Gastroesophageal sphincter (tissue), 2 donors: ENCODE measurements at regions not wholly inside any gene's neighbourhood (a gene's known extent, or its start where the extent isn't known, plus 50 kb on each side); places are given as distances from the start of the nearest gene placed in this dataset.

Source experiments
- EP300 ChIP-seq: sonication (generic); formaldehyde crosslinking; IDR thresholded peaks from one replicate; pipeline ENCODE4 v1.6.1; 2017; ENCODE audit warnings: antibody characterized with exemption, mild to moderate bottlenecking
- POLR2AphosphoS5 ChIP-seq: sonication (generic); formaldehyde crosslinking; IDR thresholded peaks from one replicate; pipeline ENCODE4 v1.6.1; 2017; ENCODE audit warnings: antibody characterized with exemption

DNA sequence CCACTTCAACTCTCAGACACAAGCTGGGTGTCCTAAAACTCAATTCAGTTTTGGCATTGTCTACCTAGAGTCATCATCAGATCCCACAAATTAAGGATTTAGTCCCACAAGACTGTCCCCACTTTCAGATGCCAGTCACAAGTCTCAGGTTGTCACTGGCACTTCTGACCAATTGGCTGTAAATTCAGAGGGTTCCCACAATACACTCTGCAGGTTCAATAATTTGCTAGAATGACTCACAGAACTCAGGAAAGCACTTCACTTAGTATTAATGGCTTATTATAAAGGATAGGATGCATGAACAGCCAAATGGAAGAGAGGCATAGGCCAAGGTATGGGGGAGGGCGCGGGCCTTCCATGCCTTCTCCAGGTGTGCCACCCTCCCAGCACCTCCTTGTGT, 209.1 kb downstream of the SREK1 start:
- TF ChIP-seq EP300 (no peak), POLR2AphosphoS5 (no peak)
